Stimulated activated CD4-positive, alpha-beta T cell treated with anti-CD3 and anti-CD28 coated beads, Interleukin-2, amount 100 ng/mL, for 4 hours (primary cell): ENCODE measurements at regions not wholly inside any gene's neighbourhood (a gene's known extent, or its start where the extent isn't known, plus 50 kb on each side); places are given as distances from the start of the nearest gene placed in this dataset.
"Not testable (repeated sequence)": the region's sequence is repeated elsewhere in the genome, so short reads cannot be mapped to it uniquely, and the experiment has no call there.

ENCODE experiments used
- DNase-seq: peaks from one replicate; pipeline ENCODE4 v3.0.0-alpha.2; 2020; ENCODE audit warnings: low read depth

GRCh38 chr9:33695299-33695698 lies 100.1 kb upstream of the PRSS3 start:
- no peak for DNase-seq

GRCh38 chr9:33695856-33696255 lies 99.5 kb upstream of the PRSS3 start:
- DNase-seq: no peak

GRCh38 chr9:33697171-33697570 lies 98.2 kb upstream of the PRSS3 start:
- DNase-seq: no peak

- DNase-seq: no peak
Observed at GRCh38 chr9:33698267-33698666, 97.1 kb upstream of the PRSS3 start.

GRCh38 chr9:33700940-33701339 lies 94.4 kb upstream of the PRSS3 start:
- not testable (repeated sequence) for DNase-seq

- no peak for DNase-seq
Observed at GRCh38 chr9:33703430-33704102, 91.8 kb upstream of the PRSS3 start.

- not testable (repeated sequence) for DNase-seq
Observed at GRCh38 chr9:33705440-33705839, 89.9 kb upstream of the PRSS3 start.

GRCh38 chr9:33708441-33708840 lies 86.9 kb upstream of the PRSS3 start:
- no peak for DNase-seq

GRCh38 chr9:33709269-33709668 lies 86.1 kb upstream of the PRSS3 start:
- DNase-seq: no peak

GRCh38 chr9:33711418-33711817 lies 83.9 kb upstream of the PRSS3 start:
- DNase-seq: not testable (repeated sequence)

- DNase-seq: no peak
Observed at GRCh38 chr9:33714989-33715388, 80.4 kb upstream of the PRSS3 start.

GRCh38 chr9:33718987-33719386 lies 76.4 kb upstream of the PRSS3 start:
- no peak for DNase-seq

GRCh38 chr9:33719581-33720374 lies 75.6 kb upstream of the PRSS3 start:
- no peak for DNase-seq

- peak; percentile 73 for DNase-seq
Observed at GRCh38 chr9:33721674-33722358, 73.5 kb upstream of the PRSS3 start.

GRCh38 chr9:33722359-33722675 lies 73.0 kb upstream of the PRSS3 start:
- no peak for DNase-seq

GRCh38 chr9:33728613-33729012 lies 66.7 kb upstream of the PRSS3 start:
- no peak for DNase-seq

GRCh38 chr9:33731142-33731541 lies 64.2 kb upstream of the PRSS3 start:
- DNase-seq: no peak

GRCh38 chr9:33731625-33732024 lies 63.7 kb upstream of the PRSS3 start:
- DNase-seq: no peak

- DNase-seq: not testable (repeated sequence)
Observed at GRCh38 chr9:33734247-33734940, 61.0 kb upstream of the PRSS3 start.

GRCh38 chr9:33734941-33735835 lies 60.2 kb upstream of the PRSS3 start:
- DNase-seq: not testable (repeated sequence)

GRCh38 chr9:33737811-33738606 lies 57.4 kb upstream of the PRSS3 start:
- DNase-seq: no peak
